GM18868 (cell line): ENCODE measurements at regions not wholly inside any gene's neighbourhood (a gene's known extent, or its start where the extent isn't known, plus 50 kb on each side); places are given as distances from the start of the nearest gene placed in this dataset.

Experiments used
- ATAC-seq: cut with Tn5 transposase; IDR thresholded peaks from one replicate; pipeline ENCODE4 v1.9.1; 2021; ENCODE audit warnings: mild to moderate bottlenecking, moderate library complexity; ENCODE audit not compliant: unreplicated experiment

GRCh38 chr12:113688313-113688712, 216.6 kb upstream of the LHX5 start:
- no peak for ATAC-seq

GRCh38 chr12:113684908-113685782, 213.5 kb upstream of the LHX5 start:
- no peak for ATAC-seq

- ATAC-seq, result no peak
Observed at GRCh38 chr12:113684053-113684907, 212.6 kb upstream of the LHX5 start.

- ATAC-seq, result no peak
Observed at GRCh38 chr12:113683574-113683973, 211.9 kb upstream of the LHX5 start.

- no peak for ATAC-seq
Observed at GRCh38 chr12:113680868-113681267, 209.2 kb upstream of the LHX5 start.

- ATAC-seq, result no peak
Observed at GRCh38 chr12:113678223-113679119, 206.8 kb upstream of the LHX5 start.

- no peak for ATAC-seq
Observed at GRCh38 chr12:113676547-113676946, 204.9 kb upstream of the LHX5 start.

- no peak for ATAC-seq
Observed at GRCh38 chr12:113676117-113676516, 204.4 kb upstream of the LHX5 start.

GRCh38 chr12:113674996-113675395, 203.3 kb upstream of the LHX5 start:
- ATAC-seq, result no peak

GRCh38 chr12:113674302-113674701, 202.6 kb upstream of the LHX5 start:
- no peak for ATAC-seq

GRCh38 chr12:113673458-113674238, 202.0 kb upstream of the LHX5 start:
- no peak for ATAC-seq

GRCh38 chr12:113670742-113671141, 199.1 kb upstream of the LHX5 start:
- no peak for ATAC-seq

GRCh38 chr12:113667676-113668356, 196.1 kb upstream of the LHX5 start:
- ATAC-seq, result no peak

GRCh38 chr12:113667095-113667494, 195.4 kb upstream of the LHX5 start:
- no peak for ATAC-seq

- ATAC-seq, result no peak
Observed at GRCh38 chr12:113666223-113666622, 194.6 kb upstream of the LHX5 start.

- ATAC-seq, result no peak
Observed at GRCh38 chr12:113665457-113665856, 193.8 kb upstream of the LHX5 start.

- ATAC-seq, result no peak
Observed at GRCh38 chr12:113664224-113664681, 192.6 kb upstream of the LHX5 start.

- ATAC-seq, result no peak
Observed at GRCh38 chr12:113663396-113663795, 191.7 kb upstream of the LHX5 start.

GRCh38 chr12:113660936-113661335, 189.3 kb upstream of the LHX5 start:
- ATAC-seq, result no peak
